Common myeloid progenitor, CD34-positive (primary cell): ENCODE measurements at regions not wholly inside any gene's neighbourhood (a gene's known extent, or its start where the extent isn't known, plus 50 kb on each side); places are given as distances from the start of the nearest gene placed in this dataset.

Experiments used
- CTCF ChIA-PET: fragments of 350-600 bp; sonication (Branson Sonifier 250); formaldehyde crosslinking; loops from one replicate; lab custom pipeline; 2021; ENCODE audit warnings: antibody characterized with exemption; lab: Charles Lee
- POLR2A ChIA-PET: fragments of 350-600 bp; sonication (Branson Sonifier 250); formaldehyde crosslinking; loops from one replicate; lab custom pipeline; 2021; ENCODE audit warnings: antibody characterized with exemption; lab: Charles Lee
- DNase-seq, 3 donors: peaks; one replicate each; pipeline versions ENCODE4 v3.0.0 to v3.0.0-alpha.2; 2013
- H3K27ac ChIP-seq, 2 experiments: 1 replicate in 1 of 2; 2 replicates in 1 of 2; pipeline ENCODE4 v1.7.0; 2013; ENCODE audit warnings: inconsistent platforms in 2 of 2, low read length in 2 of 2, mild to moderate bottlenecking in 2 of 2, low read depth in 1 of 2, moderate library complexity in 1 of 2; ENCODE audit not compliant: severe bottlenecking in 2 of 2, insufficient read depth in 1 of 2, poor library complexity in 1 of 2
- H3K27me3 ChIP-seq, 5 experiments: replicated peaks in 2 of 5; 1 replicate in 3 of 5; 2 replicates in 2 of 5; pipeline versions ENCODE4 v1.6.1 to v1.7.0; 2013; ENCODE audit warnings: low read length in 4 of 5, mild to moderate bottlenecking in 2 of 5, moderate library complexity in 2 of 5, inconsistent platforms in 1 of 5; ENCODE audit not compliant: insufficient read depth in 5 of 5, control insufficient read depth in 4 of 5
- H3K36me3 ChIP-seq, 4 experiments: 1 replicate in 2 of 4; 2 replicates in 2 of 4; pipeline versions ENCODE4 v1.6.1 to v1.7.0; 2013; ENCODE audit warnings: low read length in 3 of 4, control low read depth in 1 of 4, mild to moderate bottlenecking in 1 of 4; ENCODE audit not compliant: control insufficient read depth in 4 of 4, insufficient read depth in 4 of 4
- H3K4me1 ChIP-seq, 4 experiments: 1 replicate in 3 of 4; 2 replicates in 1 of 4; pipeline versions ENCODE4 v1.6.1 to v1.7.1; 2013; ENCODE audit warnings: low read length in 3 of 4, mild to moderate bottlenecking in 3 of 4, control low read depth in 1 of 4, inconsistent platforms in 1 of 4, moderate library complexity in 1 of 4; ENCODE audit not compliant: control insufficient read depth in 4 of 4, insufficient read depth in 4 of 4; ENCODE audit errors: control extremely low read depth in 1 of 4
- H3K4me3 ChIP-seq, 7 experiments: 1 replicate in 4 of 7; 2 replicates in 3 of 7; pipeline versions ENCODE4 v1.5.1 to v1.7.0; 2013; ENCODE audit warnings: mild to moderate bottlenecking in 7 of 7, low read length in 6 of 7, moderate library complexity in 6 of 7, inconsistent platforms in 2 of 7, low read depth in 2 of 7, control low read depth in 1 of 7; ENCODE audit not compliant: insufficient read depth in 4 of 7, control insufficient read depth in 1 of 7; ENCODE audit errors: extremely low read depth in 1 of 7
- H3K9me3 ChIP-seq, 5 experiments: 1 replicate in 4 of 5; 2 replicates in 1 of 5; pipeline versions ENCODE4 v1.6.1 to v1.7.1; 2013; ENCODE audit warnings: low read length in 4 of 5, mild to moderate bottlenecking in 2 of 5, inconsistent platforms in 1 of 5, low read depth in 1 of 5, moderate library complexity in 1 of 5; ENCODE audit not compliant: control insufficient read depth in 4 of 5, insufficient read depth in 2 of 5; ENCODE audit errors: control extremely low read depth in 1 of 5
- WGBS: methylation state at CpG from one replicate; pipeline ENCODE4 v1.1.5; 2013; ENCODE audit not compliant: insufficient coverage; 5-methylcytosine and 5-hydroxymethylcytosine counted together

DNA sequence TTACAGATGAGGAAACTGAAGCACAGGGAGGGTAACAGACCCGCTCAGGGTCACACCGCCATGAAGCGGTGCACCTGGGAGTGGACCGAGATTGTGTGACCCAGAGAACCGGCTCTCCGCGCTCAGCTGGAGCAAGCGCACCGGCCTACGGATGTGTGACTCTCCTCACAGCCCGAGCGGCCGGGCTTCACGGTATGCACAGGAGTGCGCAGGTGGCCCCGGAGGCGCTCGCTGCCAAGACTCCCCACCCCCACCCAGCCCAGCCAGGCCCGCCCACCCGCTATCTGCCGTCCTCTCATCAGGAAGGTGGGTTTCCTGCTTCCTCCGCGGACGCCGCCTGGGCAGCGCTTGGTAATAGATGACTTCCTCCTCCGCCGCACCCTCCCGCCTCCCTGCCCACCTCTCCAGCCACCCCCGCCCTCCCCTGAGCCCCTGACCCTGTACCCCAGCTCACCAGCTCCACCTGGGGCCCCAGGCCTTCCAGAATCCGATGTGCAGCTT lies 110.7 kb downstream of the NCOR2 start:
- Histone ChIP-seq H3K36me3 (peaks cover 10 to 40% (median 25%) of the 10 kb centered on the region in 4 experiments), H3K4me1 (peaks cover 1 to 69% (median 64%) of the 10 kb centered on the region in 4 experiments), H3K27me3 (no peaks in the 10 kb centered on the region), H3K4me3 (peak overlapping the region in 5 of 7 experiments; percentile 30 to 66 (median 61)), H3K27ac (peak overlapping the region in 1 of 2 experiments; percentile 51), H3K9me3 (no peaks in the 10 kb centered on the region)
- ChIA-PET CTCF (interaction anchor here (1.4 to 2.7 kb wide), 4 partner anchors 8 to 62 kb away, joined by 4 to 14 read pairs (median 6); no protein-coding TSS in a partner anchor), POLR2A (interaction anchor here (1.0 kb wide), 2 partner anchors 59 to 65 kb away, joined by 3 read pairs; no protein-coding TSS in a partner anchor)
- peak; percentile 54 to 71 (median 58) for DNase-seq
- 33% methylated on average over 26 of the region's 31 CpGs for WGBS

DNA sequence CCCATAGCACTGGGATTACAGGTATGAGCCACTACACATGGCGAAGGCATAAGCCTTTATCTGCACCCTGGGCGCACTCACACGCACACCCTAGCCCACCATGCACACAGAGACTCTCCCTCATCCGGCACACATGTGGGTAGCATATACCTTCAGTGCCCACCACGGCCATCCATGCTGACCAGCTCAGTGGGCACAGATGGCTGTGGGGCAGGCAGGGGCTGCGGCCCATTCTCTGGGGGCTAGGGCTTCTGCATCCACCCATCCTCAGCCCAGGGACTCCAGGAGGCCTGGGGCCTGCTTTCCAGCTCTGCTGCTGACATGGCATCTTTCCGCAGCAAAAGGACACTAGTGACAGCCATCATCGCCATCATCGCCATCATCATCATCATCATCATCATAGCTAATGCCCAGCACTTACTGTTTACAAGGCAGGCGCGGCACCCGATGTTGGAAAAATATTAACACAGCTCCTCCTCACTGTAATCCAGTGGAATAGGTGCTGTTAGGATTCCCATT lies 111.2 kb downstream of the NCOR2 start:
- CTCF ChIA-PET, result interaction anchor here (1.1 to 2.7 kb wide), 8 partner anchors 8 to 64 kb away, joined by 3 to 14 read pairs (median 4); no protein-coding TSS in a partner anchor
- DNase-seq, result no peak
- WGBS, result 99% methylated on average over 7 of the region's 12 CpGs
- peaks cover 10 to 37% (median 22%) of the 10 kb centered on the region in 4 experiments for H3K36me3 ChIP-seq
- no peaks in the 10 kb centered on the region for H3K9me3 ChIP-seq
- POLR2A ChIA-PET, result interaction anchor here (1.0 kb wide), 2 partner anchors 58 to 65 kb away, joined by 3 read pairs; no protein-coding TSS in a partner anchor
- H3K27me3 ChIP-seq, result no peaks in the 10 kb centered on the region
- H3K4me3 ChIP-seq, result peak overlapping the region in 2 of 7 experiments; percentile 11 to 40
- no peak overlapping the region for H3K27ac ChIP-seq
- peaks cover 1 to 69% (median 66%) of the 10 kb centered on the region in 4 experiments for H3K4me1 ChIP-seq

DNA sequence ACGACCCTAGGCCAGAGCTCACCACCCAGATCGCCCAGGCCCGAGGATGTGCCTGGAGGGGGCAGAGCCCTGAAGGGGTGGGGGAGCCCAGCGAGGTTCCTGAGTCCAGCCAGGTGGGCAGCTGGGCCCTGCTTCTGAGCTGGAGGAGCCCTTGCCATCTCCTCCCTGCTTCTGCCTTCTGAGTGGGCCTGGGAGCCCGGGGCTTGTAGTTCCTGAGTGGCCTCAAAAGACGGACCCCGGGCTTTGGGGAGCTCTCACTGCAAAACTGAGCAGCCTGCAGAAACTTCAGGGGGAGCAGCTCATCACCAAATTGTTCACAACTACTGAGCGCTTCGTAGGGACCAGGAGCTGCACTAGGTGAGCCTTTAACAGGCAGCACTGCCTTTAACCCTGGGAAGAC lies 112.1 kb downstream of the NCOR2 start:
- 89% methylated on average over 7 of the region's 9 CpGs for WGBS
- POLR2A ChIA-PET, result no interaction called here
- Histone ChIP-seq H3K9me3 (no peaks in the 10 kb centered on the region), H3K36me3 (peaks cover 7 to 34% (median 20%) of the 10 kb centered on the region in 4 experiments), H3K27me3 (no peaks in the 10 kb centered on the region), H3K27ac (no peak overlapping the region), H3K4me1 (peaks cover 1 to 69% (median 66%) of the 10 kb centered on the region in 4 experiments), H3K4me3 (no peak overlapping the region)
- DNase-seq, result no peak
- CTCF ChIA-PET, result interaction anchor here (1.1 to 2.7 kb wide), 10 partner anchors 9 to 256 kb away, joined by 3 to 14 read pairs (median 4); no protein-coding TSS in a partner anchor

DNA sequence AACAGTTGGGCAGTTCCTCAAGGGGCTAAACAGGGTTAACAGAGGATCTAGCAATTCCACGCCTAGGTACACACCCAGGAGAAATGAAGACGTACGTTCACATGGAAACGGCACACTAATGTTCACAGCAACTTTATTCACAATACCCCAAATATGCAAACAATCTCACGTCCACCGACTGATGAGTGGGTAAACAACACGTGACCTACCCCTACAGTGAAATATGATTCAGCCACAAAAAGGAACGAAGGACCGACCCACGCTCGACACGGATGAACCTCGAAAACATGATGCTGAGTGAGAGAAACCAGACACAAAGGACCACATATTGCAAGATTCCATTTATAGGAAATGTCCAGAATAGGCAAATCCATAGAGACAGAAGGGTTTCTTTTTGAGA lies 112.7 kb downstream of the NCOR2 start:
- Histone ChIP-seq H3K27me3 (no peaks in the 10 kb centered on the region), H3K36me3 (peaks cover 6 to 33% (median 19%) of the 10 kb centered on the region in 4 experiments), H3K4me3 (no peak overlapping the region), H3K4me1 (peaks cover 1 to 69% (median 66%) of the 10 kb centered on the region in 4 experiments), H3K9me3 (no peaks in the 10 kb centered on the region), H3K27ac (no peak overlapping the region)
- WGBS, result 80% methylated on average over 2 of the region's 13 CpGs
- DNase-seq, result no peak
- ChIA-PET CTCF (interaction anchor here (1.1 to 2.7 kb wide), 10 partner anchors 10 to 257 kb away, joined by 3 to 14 read pairs (median 4); no protein-coding TSS in a partner anchor), POLR2A (interaction anchor here (1.7 kb wide), 1 partner anchor 11 kb away, joined by 11 read pairs; no protein-coding TSS in a partner anchor)

DNA sequence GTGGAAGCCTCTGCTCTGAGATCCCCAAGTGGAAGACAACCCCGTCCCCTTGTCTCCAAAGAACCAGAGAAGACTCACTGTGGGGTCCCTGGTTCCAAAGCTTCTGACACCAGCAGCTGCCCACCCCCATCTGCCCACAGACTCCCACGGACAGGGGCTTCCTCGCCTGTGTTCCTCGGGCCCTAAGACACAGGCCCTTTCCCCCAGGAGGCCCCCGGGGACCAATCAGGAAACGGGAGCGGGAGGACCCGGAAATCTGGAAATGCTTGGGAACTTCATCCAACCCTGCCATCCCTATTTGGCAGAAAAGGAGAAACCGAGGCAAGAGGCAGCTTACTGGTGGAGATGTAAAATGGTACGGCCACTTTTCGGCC lies 113.1 kb downstream of the NCOR2 start:
- Histone ChIP-seq H3K4me1 (peaks cover 1 to 69% (median 66%) of the 10 kb centered on the region in 4 experiments), H3K4me3 (peak overlapping the region in 1 of 7 experiments; percentile 37), H3K27me3 (no peaks in the 10 kb centered on the region), H3K9me3 (no peaks in the 10 kb centered on the region), H3K27ac (no peak overlapping the region), H3K36me3 (peaks cover 2 to 31% (median 16%) of the 10 kb centered on the region in 4 experiments)
- WGBS, result 77% methylated on average over 2 of the region's 11 CpGs
- ChIA-PET CTCF (interaction anchor here (0.9 to 2.1 kb wide), 10 partner anchors 10 to 73 kb away, joined by 3 to 10 read pairs (median 4); no protein-coding TSS in a partner anchor), POLR2A (interaction anchor here (1.7 kb wide), 1 partner anchor 12 kb away, joined by 11 read pairs; no protein-coding TSS in a partner anchor)
- no peak for DNase-seq

DNA sequence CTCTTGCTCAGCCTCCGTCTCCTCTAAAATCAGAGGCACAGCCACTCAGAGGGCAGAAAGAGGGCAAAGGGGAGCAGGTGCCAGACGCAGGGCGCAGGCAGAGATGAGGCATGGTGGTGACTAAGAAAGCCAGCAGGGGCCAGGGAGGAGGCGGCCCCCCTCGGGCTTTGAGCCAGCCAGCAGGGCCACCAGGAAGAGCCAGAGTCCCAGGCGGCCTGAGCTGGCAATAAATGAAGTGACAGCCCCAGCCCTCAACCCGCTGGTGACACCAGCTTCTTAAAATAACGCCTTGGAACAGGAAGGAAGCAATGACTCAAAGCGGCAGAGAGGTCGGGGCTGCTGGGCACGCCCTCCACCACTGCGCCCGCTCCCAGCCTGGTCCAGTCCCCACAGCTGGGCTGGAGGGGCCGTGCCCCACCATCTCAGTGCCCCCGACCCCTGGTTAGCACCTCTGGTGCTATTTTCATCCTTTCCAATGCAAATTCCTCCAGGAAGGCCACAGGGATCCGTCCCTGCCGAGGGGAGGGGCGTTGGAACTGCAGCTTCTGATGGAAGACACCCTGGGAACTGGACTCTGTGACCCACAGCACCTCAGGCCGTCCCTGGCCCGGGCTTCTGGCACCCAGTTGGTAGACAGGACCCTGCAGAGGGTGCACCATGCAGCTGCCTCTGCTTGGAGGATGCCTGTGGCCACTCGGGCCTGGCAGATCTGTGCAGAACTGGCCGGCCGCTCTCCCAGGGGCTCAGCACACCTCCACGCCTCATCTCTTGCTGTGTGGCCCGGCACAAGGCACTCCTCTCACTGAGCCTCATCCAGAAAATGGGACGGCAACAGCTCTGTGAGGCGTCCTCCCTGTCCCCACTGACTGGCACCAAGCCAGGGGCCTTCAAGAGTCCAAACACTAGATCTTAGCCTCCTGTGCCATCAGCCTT lies 113.7 kb downstream of the NCOR2 start:
- CTCF ChIA-PET, result interaction anchor here (0.9 to 2.1 kb wide), 15 partner anchors 9 to 159 kb away, joined by 3 to 10 read pairs (median 4); no protein-coding TSS in a partner anchor
- peak overlapping the region in 3 of 7 experiments; percentile 37 to 51 (median 43) for H3K4me3 ChIP-seq
- H3K4me1 ChIP-seq, result peaks cover 1 to 68% (median 64%) of the 10 kb centered on the region in 4 experiments

More for the DNA sequence above, 113.7 kb downstream of the NCOR2 start:
- H3K27ac ChIP-seq, result no peak overlapping the region
- WGBS, result 16% methylated on average over 24 of the region's 27 CpGs
- POLR2A ChIA-PET, result interaction anchor here (0.6 to 1.7 kb wide), 3 partner anchors 12 to 67 kb away, joined by 3 to 11 read pairs (median 6); no protein-coding TSS in a partner anchor
- DNase-seq, result peak; percentile 94 to 99 (median 98)
- H3K9me3 ChIP-seq, result no peaks in the 10 kb centered on the region
- peaks cover under 1 to 37% (median 17%) of the 10 kb centered on the region in 4 experiments for H3K36me3 ChIP-seq
- no peaks in the 10 kb centered on the region for H3K27me3 ChIP-seq
